Sigmoid colon (tissue), 4 donors: ENCODE measurements at regions not wholly inside any gene's neighbourhood (a gene's known extent, or its start where the extent isn't known, plus 50 kb on each side); places are given as distances from the start of the nearest gene placed in this dataset.
"Not testable (repeated sequence)": the region's sequence is repeated elsewhere in the genome, so short reads cannot be mapped to it uniquely, and the experiment has no call there.

Experiments
- CTCF ChIP-seq, 4 experiments: fragments of 450-650 bp in 3 of 4; fragments of 200-600 bp in 1 of 4; IDR thresholded peaks; one replicate each; pipeline ENCODE4 v1.5.1; 2016 to 2019; ENCODE audit warnings: antibody characterized with exemption in 4 of 4, mild to moderate bottlenecking in 3 of 4, moderate library complexity in 2 of 4
- EP300 ChIP-seq, 4 donors: sonication (generic); formaldehyde crosslinking; IDR thresholded peaks; one replicate each; pipeline ENCODE4 v1.6.1; 2017; ENCODE audit warnings: antibody characterized with exemption in 4 of 4
- POLR2A ChIP-seq, 2 donors: fragments of 450-650 bp; IDR thresholded peaks; one replicate each; pipeline ENCODE4 v1.6.1; 2016; ENCODE audit warnings: antibody characterized with exemption in 2 of 2, mild to moderate bottlenecking in 2 of 2, moderate library complexity in 2 of 2
- POLR2AphosphoS5 ChIP-seq, 4 donors: sonication (generic); formaldehyde crosslinking; IDR thresholded peaks; one replicate each; pipeline ENCODE4 v1.6.1; 2017; ENCODE audit warnings: antibody characterized with exemption in 4 of 4

GRCh38 chr3:75527657-75528056 lies 136.5 kb upstream of the FRG2C start:
- TF ChIP-seq CTCF, POLR2A, POLR2AphosphoS5, EP300 (IDR thresholded peaks at IDR 0.05): not testable (repeated sequence)
